Transverse colon (tissue), 4 donors: ENCODE measurements at regions not wholly inside any gene's neighbourhood (a gene's known extent, or its start where the extent isn't known, plus 50 kb on each side); places are given as distances from the start of the nearest gene placed in this dataset.

Experiments used
- CTCF ChIP-seq, 5 experiments: fragments of 200-600 bp in 3 of 5; fragments of 450-650 bp in 2 of 5; sonication (generic) in 3 of 5; IDR thresholded peaks; 1 replicate in 2 of 5; 2 replicates in 3 of 5; pipeline ENCODE4 v1.5.1; 2016 to 2017; ENCODE audit warnings: antibody characterized with exemption in 5 of 5, inconsistent platforms in 3 of 5, mild to moderate bottlenecking in 2 of 5, moderate library complexity in 1 of 5
- EP300 ChIP-seq: sonication (generic); formaldehyde crosslinking; IDR thresholded peaks from one replicate; pipeline ENCODE4 v1.6.1; 2017; ENCODE audit warnings: antibody characterized with exemption, low read depth
- POLR2A ChIP-seq: fragments of 450-650 bp; IDR thresholded peaks from one replicate; pipeline ENCODE4 v1.6.1; 2016; ENCODE audit warnings: antibody characterized with exemption, mild to moderate bottlenecking, moderate library complexity
- POLR2AphosphoS5 ChIP-seq, 3 donors: sonication (generic); formaldehyde crosslinking; IDR thresholded peaks; one replicate each; pipeline ENCODE4 v1.6.1; 2016; ENCODE audit warnings: antibody characterized with exemption in 3 of 3

GRCh38 chr10:53487019-53487983 is 714.7 kb upstream of the MBL2 start:
- TF ChIP-seq POLR2A = no peak
- no peak for TF ChIP-seq CTCF (IDR thresholded peaks at IDR 0.05)
- TF ChIP-seq POLR2AphosphoS5 (IDR thresholded peaks at IDR 0.05) = no peak
- TF ChIP-seq EP300 = no peak
